IMR-90 (cell line): ENCODE measurements at regions not wholly inside any gene's neighbourhood (a gene's known extent, or its start where the extent isn't known, plus 50 kb on each side); places are given as distances from the start of the nearest gene placed in this dataset.
A peak's percentile ranks its signal among the peaks of the same experiment; 100 is the strongest.

Source experiments
- ATAC-seq: fragments of 200-7000 bp; cut with Tn5 transposase; 2 replicates; pipeline ENCODE4 v1.9.1; 2020; ENCODE audit warnings: low read depth, mild to moderate bottlenecking, moderate library complexity
- BruUV-seq: library from RNA; stranded (reverse); fragments of 400-500 nt; replicated peaks from 2 replicates; lab custom pipeline; 2021; lab: Mats Ljungman, UMichigan
- CTCF ChIA-PET: fragments of 300-600 bp; formaldehyde crosslinking; extraction: SDS; loops from one replicate; lab custom pipeline; 2021; ENCODE audit warnings: antibody characterized with exemption; lab: Yijun Ruan, JAX
- POLR2A ChIA-PET: fragments of 300-600 bp; sonication (Branson Sonifier 250); formaldehyde crosslinking; loops from one replicate; lab custom pipeline; 2022; ENCODE audit warnings: antibody characterized with exemption; ENCODE audit not compliant: unreplicated experiment; lab: Charles Lee
- DNase-seq: peaks from one replicate; pipeline ENCODE4 v3.0.0; 2013
- H2AFZ ChIP-seq: replicated peaks from 2 replicates; pipeline ENCODE3; 2013; ENCODE audit warnings: low read length, mild to moderate bottlenecking; ENCODE audit not compliant: poor library complexity
- H2AK5ac ChIP-seq: 2 replicates; pipeline ENCODE4 v1.6.1; 2013; ENCODE audit warnings: low read depth, low read length, inconsistent platforms
- H2AK9ac ChIP-seq: replicated peaks from 2 replicates; pipeline ENCODE3; 2013; ENCODE audit warnings: mild to moderate bottlenecking, low read depth, low read length, moderate library complexity; ENCODE audit not compliant: poor library complexity
- H2BK120ac ChIP-seq: 2 replicates; pipeline ENCODE4 v1.6.1; 2013; ENCODE audit warnings: low read depth, low read length, inconsistent platforms
- H2BK15ac ChIP-seq: 3 replicates; pipeline ENCODE4 v1.6.1; 2013; ENCODE audit warnings: low read depth, low read length, inconsistent platforms
- H2BK20ac ChIP-seq: 2 replicates; pipeline ENCODE4 v1.6.1; 2013; ENCODE audit warnings: low read depth, mild to moderate bottlenecking, inconsistent platforms, low read length, moderate library complexity
- H2BK5ac ChIP-seq: 2 replicates; pipeline ENCODE4 v1.6.1; 2013; ENCODE audit warnings: mild to moderate bottlenecking, low read depth, low read length, inconsistent platforms; ENCODE audit not compliant: poor library complexity, severe bottlenecking
- H3K14ac ChIP-seq: replicated peaks from 2 replicates; pipeline ENCODE4 v1.6.1; 2013; ENCODE audit warnings: low read depth, low read length, inconsistent platforms
- H3K18ac ChIP-seq: 2 replicates; pipeline ENCODE4 v1.6.1; 2013; ENCODE audit warnings: low read depth, low read length, control low read depth
- H3K23ac ChIP-seq: 2 replicates; pipeline ENCODE4 v1.6.1; 2013; ENCODE audit warnings: low read depth, low read length, inconsistent platforms
- H3K27ac ChIP-seq: 2 replicates; pipeline ENCODE4 v1.5.1; 2013; ENCODE audit warnings: mild to moderate bottlenecking, control low read depth, low read length; ENCODE audit not compliant: insufficient read depth
- H3K27me3 ChIP-seq: 2 replicates; pipeline ENCODE4 v1.6.1; 2013; ENCODE audit warnings: low read length; ENCODE audit not compliant: control insufficient read depth, insufficient read depth
- H3K36me3 ChIP-seq: 2 replicates; pipeline ENCODE4 v1.6.1; 2013; ENCODE audit warnings: low read length, mixed read lengths; ENCODE audit not compliant: control insufficient read depth, insufficient read depth
- H3K4ac ChIP-seq: 2 replicates; pipeline ENCODE4 v1.6.1; 2013; ENCODE audit warnings: low read depth, low read length, inconsistent platforms
- H3K4me1 ChIP-seq: 2 replicates; pipeline ENCODE4 v1.6.1; 2013; ENCODE audit warnings: low read length, mixed read lengths; ENCODE audit not compliant: control insufficient read depth, insufficient read depth
- H3K4me2 ChIP-seq: 2 replicates; pipeline ENCODE4 v1.6.1; 2013; ENCODE audit warnings: low read depth, mild to moderate bottlenecking, control low read depth, low read length, moderate library complexity
- H3K4me3 ChIP-seq: 2 replicates; pipeline ENCODE4 v1.5.1; 2013; ENCODE audit warnings: low read depth, mild to moderate bottlenecking, control low read depth, low read length, moderate library complexity; ENCODE audit not compliant: insufficient read depth
- H3K56ac ChIP-seq: 2 replicates; pipeline ENCODE4 v1.6.1; 2013; ENCODE audit warnings: low read length, inconsistent platforms; ENCODE audit not compliant: insufficient read depth; ENCODE audit errors: extremely low read depth
- H3K79me1 ChIP-seq, 2 experiments: 2 replicates each; pipeline ENCODE4 v1.6.1; 2013; ENCODE audit warnings: low read length in 2 of 2, inconsistent platforms in 1 of 2, low read depth in 1 of 2
- H3K9ac ChIP-seq: 2 replicates; pipeline ENCODE4 v1.6.1; 2013; ENCODE audit warnings: low read depth, low read length, control low read depth
- H3K9me1 ChIP-seq: 2 replicates; pipeline ENCODE4 v1.6.1; 2013; ENCODE audit warnings: low read length, inconsistent platforms; ENCODE audit not compliant: insufficient read depth
- H3K9me3 ChIP-seq: 2 replicates; pipeline ENCODE4 v1.6.1; 2013; ENCODE audit warnings: low read length; ENCODE audit not compliant: control insufficient read depth, insufficient read depth
- H4K20me1 ChIP-seq: 2 replicates; pipeline ENCODE4 v1.6.1; 2013; ENCODE audit warnings: low read length, inconsistent platforms; ENCODE audit not compliant: insufficient read depth
- H4K5ac ChIP-seq: 2 replicates; pipeline ENCODE4 v1.6.1; 2013; ENCODE audit warnings: mild to moderate bottlenecking, low read depth, low read length, control low read depth
- H4K8ac ChIP-seq, 2 experiments: 2 replicates each; pipeline ENCODE4 v1.6.1; 2013; ENCODE audit warnings: low read depth in 2 of 2, low read length in 2 of 2, control low read depth in 1 of 2, inconsistent platforms in 1 of 2
- H4K91ac ChIP-seq: 2 replicates; pipeline ENCODE4 v1.6.1; 2013; ENCODE audit warnings: low read depth, low read length, inconsistent platforms; ENCODE audit not compliant: insufficient read depth
- FOS ChIP-seq: fragments of 150-350 bp; IDR thresholded peaks from 2 replicates; pipeline ENCODE4 v1.6.1; 2016; ENCODE audit warnings: low read depth, low read length
- RCOR1 ChIP-seq: IDR thresholded peaks from 2 replicates; pipeline ENCODE4 v1.6.1; 2012; ENCODE audit warnings: mild to moderate bottlenecking, low read length, improper control_type of control experiment; ENCODE audit not compliant: insufficient replicate concordance
- WGBS, 2 experiments: methylation state at CpG; one replicate each; pipeline versions ENCODE4 v1.1.5 to v1.1.7; 2013; ENCODE audit warnings: missing lambda C conversion rate in 2 of 2; ENCODE audit not compliant: insufficient read length in 1 of 2; ENCODE audit errors: extremely low coverage in 2 of 2; 5-methylcytosine and 5-hydroxymethylcytosine counted together
- dilution Hi-C: fragments of 300-500 bp; cut with HindIII; formaldehyde crosslinking; loops from one replicate; pipeline ENCODE4 v1.14.3; 2018; ENCODE audit warnings: low sequenced_read_pairs; ENCODE audit not compliant: unreplicated experiment
- in situ Hi-C: fragments of 300-500 bp; cut with MboI; formaldehyde crosslinking; loops from 3 replicates; pipeline ENCODE4 v1.14.3; 2019; ENCODE audit warnings: low sequenced_read_pairs, inconsistent platforms, mixed read lengths
- intact Hi-C: fragments of 100-400 bp; cut with micrococcal nuclease; formaldehyde crosslinking; loops from 2 replicates; pipeline ENCODE4 v1.10.0; 2022

DNA sequence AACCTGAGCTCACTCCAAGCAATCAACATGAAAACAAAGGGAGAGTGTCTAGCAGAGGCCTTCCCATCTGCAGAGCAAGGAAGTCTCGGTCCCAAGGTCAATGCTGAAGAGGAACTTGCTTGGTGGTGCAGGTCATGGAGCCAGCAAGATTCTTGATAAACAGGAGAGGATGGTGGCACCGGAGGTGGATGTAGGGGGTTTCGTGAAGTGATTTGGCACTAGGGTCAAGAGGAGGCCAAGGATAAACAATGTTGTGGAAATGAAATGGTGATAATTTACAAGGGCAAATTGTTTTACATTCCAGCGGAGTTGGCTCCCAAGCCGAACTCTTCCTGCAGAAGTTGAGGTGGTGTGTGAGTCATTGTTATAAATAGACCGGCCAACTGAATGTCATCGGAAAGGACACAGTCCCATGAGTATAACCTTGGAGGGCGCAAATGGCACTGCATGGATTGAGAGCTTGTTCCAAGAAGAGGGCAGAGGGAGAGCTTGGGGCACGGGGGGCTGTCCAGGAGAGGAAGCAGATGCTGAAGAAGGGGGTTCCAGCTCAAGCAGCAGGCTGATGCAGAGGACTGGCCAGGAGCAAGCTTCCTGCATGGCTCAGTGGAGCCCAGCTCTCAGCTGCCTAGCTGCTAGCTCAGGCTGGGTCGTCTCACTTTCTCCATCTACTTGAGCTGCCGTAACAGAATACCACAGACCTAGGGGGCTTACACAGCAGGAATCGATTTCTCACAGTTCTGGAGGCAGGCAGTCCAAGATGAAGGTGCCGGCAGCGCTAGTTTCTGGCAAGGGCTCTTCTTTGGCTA lies 136.6 kb downstream of the COPRS start:
- Histone ChIP-seq H3K9me1 (peaks cover 26% of the 10 kb centered on the region), H3K9ac (no peak overlapping the region), H3K27ac (peak overlapping the region; percentile 9), H2BK5ac (peak overlapping the region; percentile 87), H3K14ac (peak overlapping the region; percentile 84), H2BK15ac (peak overlapping the region; percentile 68; the same call in 2 of the 3 replicates), H3K9me3 (no peaks in the 10 kb centered on the region), H4K8ac (peak overlapping the region; percentile 1 to 80; a peak in 3 of 4 replicates), H3K27me3 (no peaks in the 10 kb centered on the region), H3K4ac (peak overlapping the region; percentile 93), H3K79me1 (peaks cover 0 to 7% of the 10 kb centered on the region in 2 experiments; a peak in 1 of 4 replicates), H2AFZ (peak overlapping the region; percentile 86), H3K18ac (peak overlapping the region; percentile 55), H2BK20ac (peak overlapping the region; percentile 94), H3K23ac (peak overlapping the region; percentile 81), H2AK9ac (peak overlapping the region; percentile 67), H3K4me3 (no peak overlapping the region), H2AK5ac (peak overlapping the region; percentile 97), H3K4me2 (peak overlapping the region; percentile 58), H3K36me3 (no peaks in the 10 kb centered on the region), H3K56ac (no peak overlapping the region), H4K20me1 (no peaks in the 10 kb centered on the region), H3K4me1 (peaks cover 27% of the 10 kb centered on the region), H4K5ac (peak overlapping the region; percentile 44; the same call in 1 of the 2 replicates), H4K91ac (peak overlapping the region; percentile 72), H2BK120ac (peak overlapping the region; percentile 97)
- TF ChIP-seq RCOR1 (no peak), FOS (peak; percentile 70)
- 49% methylated on average over 12 of the region's 14 CpGs; no CpG with 5 or more reads in 1 of the 2 experiments for WGBS, 2 experiments
- DNase-seq (peak; percentile 70), ATAC-seq (peak; percentile 74)
- in situ Hi-C loops (no loop called here), dilution Hi-C loops (no loop called here), intact Hi-C loops (no loop called here)
- ChIA-PET CTCF (interaction anchor here (0.9 kb wide), 1 partner anchor 120 kb away, joined by 3 read pairs; no protein-coding TSS in a partner anchor), POLR2A (no interaction called here)
- BruUV-seq = no TSS peak
